ENCODE measurements at regions not wholly inside any gene's neighbourhood (a gene's known extent, or its start where the extent isn't known, plus 50 kb on each side); places are given as distances from the start of the nearest gene placed in this dataset.

GRCh38 chr7:42687211-42688055 lies 224.4 kb downstream of the C7orf25 start:
- DNase-seq (ENCODE audit: extremely low read depth, insufficient read length) = no peak
- TF ChIP-seq CTCF (IDR thresholded peaks at IDR 0.05; ENCODE audit: insufficient read depth, low read length, poor library complexity, severe bottlenecking) = no peak

GRCh38 chr7:42686594-42687156 lies 225.2 kb downstream of the C7orf25 start:
- DNase-seq (ENCODE audit: extremely low read depth, insufficient read length) = no peak
- H3K4me3 ChIP-seq (replicated peaks; ENCODE audit: low read depth, low read length) = no peak overlapping the region
- TF ChIP-seq CTCF (IDR thresholded peaks at IDR 0.05; ENCODE audit: insufficient read depth, low read length, poor library complexity, severe bottlenecking) = no peak

More at GRCh38 chr7:42687211-42688055, 224.4 kb downstream of the C7orf25 start:
- Histone ChIP-seq H3K27me3 (replicated peaks; ENCODE audit: control insufficient read depth, insufficient read depth, low read length) (no peaks in the 10 kb centered on the region; the same call in 1 of the 2 replicates), H3K4me3 (replicated peaks; ENCODE audit: low read depth, low read length) (no peak overlapping the region), H3K36me3 (ENCODE audit: control insufficient read depth, insufficient read depth, low read length) (no peaks in the 10 kb centered on the region)

GRCh38 chr7:42685911-42686310 lies 226.0 kb downstream of the C7orf25 start:
- no peak for DNase-seq (ENCODE audit: extremely low read depth, insufficient read length)
- H3K36me3 ChIP-seq (ENCODE audit: control insufficient read depth, insufficient read depth, low read length) = no peaks in the 10 kb centered on the region
- H3K27me3 ChIP-seq (replicated peaks; ENCODE audit: control insufficient read depth, insufficient read depth, low read length) = no peaks in the 10 kb centered on the region; the same call in 1 of the 2 replicates
- no peak for TF ChIP-seq CTCF (IDR thresholded peaks at IDR 0.05; ENCODE audit: insufficient read depth, low read length, poor library complexity, severe bottlenecking)
- H3K4me3 ChIP-seq (replicated peaks; ENCODE audit: low read depth, low read length) = no peak overlapping the region

More at GRCh38 chr7:42686594-42687156, 225.2 kb downstream of the C7orf25 start:
- Histone ChIP-seq H3K36me3 (ENCODE audit: control insufficient read depth, insufficient read depth, low read length) (no peaks in the 10 kb centered on the region), H3K27me3 (replicated peaks; ENCODE audit: control insufficient read depth, insufficient read depth, low read length) (no peaks in the 10 kb centered on the region; the same call in 1 of the 2 replicates)

GRCh38 chr7:42677751-42678699 lies 233.8 kb downstream of the C7orf25 start:
- Histone ChIP-seq H3K36me3 (ENCODE audit: control insufficient read depth, insufficient read depth, low read length) (no peaks in the 10 kb centered on the region), H3K27me3 (replicated peaks; ENCODE audit: control insufficient read depth, insufficient read depth, low read length) (no peaks in the 10 kb centered on the region), H3K4me3 (replicated peaks; ENCODE audit: low read depth, low read length) (no peak overlapping the region)
- DNase-seq (ENCODE audit: extremely low read depth, insufficient read length) = no peak
- no peak for TF ChIP-seq CTCF (IDR thresholded peaks at IDR 0.05; ENCODE audit: insufficient read depth, low read length, poor library complexity, severe bottlenecking)

- TF ChIP-seq CTCF (IDR thresholded peaks at IDR 0.05; ENCODE audit: insufficient read depth, low read length, poor library complexity, severe bottlenecking) = no peak
- Histone ChIP-seq H3K27me3 (replicated peaks; ENCODE audit: control insufficient read depth, insufficient read depth, low read length) (no peaks in the 10 kb centered on the region), H3K36me3 (ENCODE audit: control insufficient read depth, insufficient read depth, low read length) (no peaks in the 10 kb centered on the region), H3K4me3 (replicated peaks; ENCODE audit: low read depth, low read length) (no peak overlapping the region)
- DNase-seq (ENCODE audit: extremely low read depth, insufficient read length) = no peak
Observed at GRCh38 chr7:42674541-42674940, 237.3 kb downstream of the C7orf25 start.
